Mammary epithelial cell (primary cell): ENCODE measurements at regions not wholly inside any gene's neighbourhood (a gene's known extent, or its start where the extent isn't known, plus 50 kb on each side); places are given as distances from the start of the nearest gene placed in this dataset.

Experiments
- EZH2 ChIP-seq: IDR thresholded peaks from 2 replicates; pipeline ENCODE4 v1.6.1; 2012; ENCODE audit warnings: low read length, inconsistent platforms, borderline replicate concordance
- TF ChIP-seq, protein P1 (sequence below), 2 donors: IDR thresholded peaks in 1 of 2; conservative IDR thresholded peaks in 1 of 2; 2 replicates each; pipeline ENCODE4 v1.5.1; 2011 to 2012; ENCODE audit warnings: inconsistent platforms in 2 of 2, low read length in 2 of 2, mild to moderate bottlenecking in 2 of 2, control low read depth in 1 of 2, low read depth in 1 of 2; ENCODE audit not compliant: insufficient read depth in 1 of 2; ENCODE audit errors: extremely low read depth in 1 of 2

GRCh38 chr9:7286101-7286500 lies 513.5 kb downstream of the DMAC1 start:
- TF ChIP-seq, protein P1, sequence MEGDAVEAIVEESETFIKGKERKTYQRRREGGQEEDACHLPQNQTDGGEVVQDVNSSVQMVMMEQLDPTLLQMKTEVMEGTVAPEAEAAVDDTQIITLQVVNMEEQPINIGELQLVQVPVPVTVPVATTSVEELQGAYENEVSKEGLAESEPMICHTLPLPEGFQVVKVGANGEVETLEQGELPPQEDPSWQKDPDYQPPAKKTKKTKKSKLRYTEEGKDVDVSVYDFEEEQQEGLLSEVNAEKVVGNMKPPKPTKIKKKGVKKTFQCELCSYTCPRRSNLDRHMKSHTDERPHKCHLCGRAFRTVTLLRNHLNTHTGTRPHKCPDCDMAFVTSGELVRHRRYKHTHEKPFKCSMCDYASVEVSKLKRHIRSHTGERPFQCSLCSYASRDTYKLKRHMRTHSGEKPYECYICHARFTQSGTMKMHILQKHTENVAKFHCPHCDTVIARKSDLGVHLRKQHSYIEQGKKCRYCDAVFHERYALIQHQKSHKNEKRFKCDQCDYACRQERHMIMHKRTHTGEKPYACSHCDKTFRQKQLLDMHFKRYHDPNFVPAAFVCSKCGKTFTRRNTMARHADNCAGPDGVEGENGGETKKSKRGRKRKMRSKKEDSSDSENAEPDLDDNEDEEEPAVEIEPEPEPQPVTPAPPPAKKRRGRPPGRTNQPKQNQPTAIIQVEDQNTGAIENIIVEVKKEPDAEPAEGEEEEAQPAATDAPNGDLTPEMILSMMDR (conservative IDR thresholded peaks at IDR 0.05 in 1 of 2, IDR thresholded peaks at IDR 0.05 in 1 of 2; ENCODE audit: extremely low read depth in 1 of 2, insufficient read depth in 1 of 2, low read depth in 1 of 2, low read length in 2 of 2): no peak
- TF ChIP-seq EZH2: no peak
